HG03521 (cell line): ENCODE measurements at regions not wholly inside any gene's neighbourhood (a gene's known extent, or its start where the extent isn't known, plus 50 kb on each side); places are given as distances from the start of the nearest gene placed in this dataset.

Experiments
- ATAC-seq: cut with Tn5 transposase; IDR thresholded peaks from one replicate; pipeline ENCODE4 v1.9.1; 2021; ENCODE audit warnings: mild to moderate bottlenecking, moderate library complexity; ENCODE audit not compliant: unreplicated experiment

DNA sequence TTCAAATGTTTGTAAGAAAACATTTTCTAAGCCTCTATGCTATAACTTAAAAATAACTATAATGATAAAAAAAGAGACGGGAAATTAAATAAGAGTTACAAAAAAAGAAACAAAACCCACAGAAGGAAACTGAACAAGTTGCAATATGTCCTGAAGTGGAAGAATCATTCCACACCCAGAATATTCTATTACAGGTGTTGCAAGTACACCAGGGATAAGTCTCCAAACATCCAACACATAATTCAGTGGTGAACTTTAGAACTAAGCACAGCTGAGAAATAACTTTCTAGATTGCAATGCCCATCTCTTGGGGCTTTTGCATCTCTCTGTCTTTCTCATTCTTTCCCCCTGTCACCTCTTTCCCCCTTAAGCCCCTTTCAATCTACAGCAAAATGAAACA, 325.2 kb downstream of the BRINP1 start:
- no peak for ATAC-seq

DNA sequence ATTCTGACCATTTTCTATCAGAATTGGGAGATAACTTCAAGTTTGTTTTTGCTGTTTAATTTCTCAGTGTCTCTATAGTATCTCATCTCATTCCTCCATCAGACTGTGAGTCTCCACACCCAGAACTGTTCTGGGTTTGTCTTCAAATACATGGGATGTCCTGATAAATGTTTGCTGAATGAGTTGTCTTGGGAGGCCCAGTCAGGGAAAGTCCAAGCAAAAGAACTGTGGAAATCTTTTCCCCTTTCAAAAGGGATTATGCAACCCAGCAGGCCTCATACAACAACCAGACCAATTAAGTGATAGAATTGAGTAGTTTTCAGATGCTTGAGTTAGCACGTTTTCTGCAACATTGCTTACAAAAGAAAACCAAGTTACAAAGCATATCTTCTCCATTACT, 324.4 kb downstream of the BRINP1 start:
- no peak for ATAC-seq

DNA sequence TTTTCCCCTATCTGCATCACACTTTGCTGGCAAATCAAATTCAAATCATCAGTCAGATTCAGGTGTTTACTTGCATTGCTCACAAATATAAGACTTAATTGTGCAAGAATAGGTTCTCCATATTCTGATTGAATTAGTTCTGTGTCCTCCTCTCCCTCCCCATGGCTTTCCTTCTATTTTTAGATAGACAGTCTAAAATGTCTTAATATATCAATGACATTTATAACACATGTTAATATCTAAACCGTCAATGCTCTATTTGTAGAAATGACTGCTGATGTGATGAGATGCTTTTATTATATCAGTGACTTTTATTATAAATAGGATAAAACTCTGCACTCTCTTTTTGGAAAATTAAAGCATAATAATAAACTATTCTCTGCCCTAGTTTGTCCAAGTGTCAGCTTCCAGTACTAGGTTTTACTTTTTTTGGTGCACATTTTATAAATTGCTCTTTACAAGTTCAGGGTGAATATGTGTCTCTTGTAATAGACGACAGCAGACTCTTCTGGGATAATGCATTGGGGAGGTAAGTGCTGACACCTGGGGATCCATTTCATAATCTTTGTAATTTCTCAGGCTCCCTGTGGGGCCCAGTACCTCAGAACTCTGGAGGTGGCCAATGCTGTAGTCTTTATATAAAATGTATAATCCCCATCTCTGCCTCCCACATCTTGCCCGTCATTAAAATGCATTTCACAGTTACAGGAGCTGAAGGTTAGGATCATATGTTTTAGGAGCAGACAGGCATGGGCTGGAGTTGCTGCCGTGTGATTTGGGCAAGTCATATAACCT, 321.5 kb downstream of the BRINP1 start:
- no peak for ATAC-seq

DNA sequence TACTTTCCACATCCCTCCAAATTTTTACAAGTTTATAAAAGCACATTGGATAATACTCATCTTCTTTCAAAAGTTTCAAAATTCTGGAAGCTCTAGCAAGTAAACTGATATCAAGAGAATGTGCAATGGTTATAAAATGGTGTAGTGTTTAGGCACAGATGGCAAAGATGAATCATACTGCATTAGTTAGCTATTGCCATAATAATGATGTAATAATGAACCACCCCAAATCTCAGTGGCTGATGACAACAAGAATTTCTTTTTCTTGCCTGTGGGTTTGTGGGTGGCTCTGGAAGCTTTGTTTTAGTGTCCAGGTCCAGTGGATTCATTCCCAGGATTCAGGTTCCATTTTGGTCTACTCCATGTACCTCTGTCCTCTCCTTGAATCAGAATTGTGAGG, 319.0 kb downstream of the BRINP1 start:
- no peak for ATAC-seq

DNA sequence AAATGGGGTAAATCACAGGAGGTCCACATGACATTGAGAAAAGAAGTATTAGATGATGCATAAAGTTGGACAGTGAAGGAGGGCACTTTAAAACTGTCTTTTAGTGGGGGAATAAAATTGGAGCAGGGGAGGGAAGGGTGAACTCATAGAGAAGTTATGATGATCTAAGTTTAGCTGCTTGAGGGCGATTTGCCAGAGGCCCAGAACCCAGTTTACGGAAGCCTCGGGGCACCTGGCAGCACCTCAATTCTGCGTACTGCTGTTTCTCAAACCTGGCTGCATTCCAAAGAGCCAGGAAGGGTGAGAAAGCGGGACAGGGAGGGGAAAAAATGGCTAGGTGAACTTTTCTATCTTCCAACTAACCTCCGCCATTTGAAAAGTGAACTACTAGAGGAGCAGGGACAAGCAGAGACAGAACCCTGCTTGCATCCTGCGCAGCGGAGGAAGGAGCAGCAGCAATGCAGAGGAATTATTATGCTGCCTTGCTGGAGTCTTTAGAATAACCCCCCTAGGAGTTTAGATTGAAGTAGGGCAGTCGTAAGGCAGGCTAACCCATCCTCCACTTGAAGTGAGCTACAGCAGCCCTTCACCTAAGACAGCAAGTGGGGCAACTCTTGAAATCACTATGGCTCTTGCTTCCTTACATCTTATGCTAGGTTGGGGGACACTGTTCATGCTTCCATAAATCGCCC, 316.8 kb downstream of the BRINP1 start:
- ATAC-seq, result no peak

DNA sequence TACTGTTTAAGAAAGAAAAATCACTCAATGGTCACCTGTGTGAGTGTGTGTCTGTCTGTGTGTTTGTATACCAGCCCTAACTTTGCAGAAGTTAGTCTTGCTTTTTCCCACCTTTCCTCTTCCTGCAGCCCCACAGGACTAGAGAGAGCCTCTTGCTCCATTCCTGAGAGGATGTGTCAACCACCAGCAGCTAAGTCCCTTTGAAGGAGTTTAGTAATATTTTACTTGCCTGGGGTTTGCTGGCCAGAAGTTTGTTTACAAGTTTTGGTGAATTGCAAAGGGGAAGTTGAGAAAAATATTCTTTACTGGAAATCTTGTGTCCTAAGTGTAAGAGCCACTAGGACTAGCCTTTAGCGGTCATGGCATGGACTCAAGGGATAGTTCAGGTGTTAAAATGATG, 316.2 kb downstream of the BRINP1 start:
- no peak for ATAC-seq

DNA sequence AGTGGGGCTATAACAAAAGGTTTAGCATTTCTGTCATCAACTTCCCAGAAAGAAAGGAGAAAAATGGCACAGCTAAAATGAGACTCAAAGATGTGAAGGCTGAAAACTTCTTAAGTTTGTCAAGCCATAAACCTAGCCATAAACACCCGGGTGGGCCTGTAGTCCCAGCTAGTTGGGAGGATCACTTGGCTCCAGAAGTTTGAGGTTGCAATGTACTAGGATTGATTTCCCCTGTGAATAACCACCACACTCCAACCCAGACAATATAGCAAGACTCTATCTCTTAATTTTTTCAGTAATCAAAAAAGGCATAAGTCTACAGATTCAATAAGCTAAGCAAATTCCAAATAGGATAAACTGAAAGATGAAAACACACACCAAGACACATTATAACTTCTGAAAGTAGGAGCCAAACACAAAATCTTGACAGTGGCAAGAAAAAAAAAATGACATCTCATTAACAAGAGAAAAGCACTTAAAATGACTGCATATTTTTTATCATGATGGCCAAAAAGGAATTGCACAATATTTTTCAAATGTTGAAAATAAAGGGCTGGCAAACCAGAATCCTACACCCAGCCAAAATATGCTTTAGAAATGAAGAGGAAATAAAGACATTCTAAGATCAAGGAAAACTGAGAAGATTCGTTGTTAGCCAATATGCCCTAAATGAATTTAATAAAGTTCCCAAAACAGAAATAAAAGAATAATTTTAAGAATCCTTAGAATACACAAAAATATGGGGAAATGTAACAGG, 308.4 kb downstream of the BRINP1 start:
- ATAC-seq, result no peak

DNA sequence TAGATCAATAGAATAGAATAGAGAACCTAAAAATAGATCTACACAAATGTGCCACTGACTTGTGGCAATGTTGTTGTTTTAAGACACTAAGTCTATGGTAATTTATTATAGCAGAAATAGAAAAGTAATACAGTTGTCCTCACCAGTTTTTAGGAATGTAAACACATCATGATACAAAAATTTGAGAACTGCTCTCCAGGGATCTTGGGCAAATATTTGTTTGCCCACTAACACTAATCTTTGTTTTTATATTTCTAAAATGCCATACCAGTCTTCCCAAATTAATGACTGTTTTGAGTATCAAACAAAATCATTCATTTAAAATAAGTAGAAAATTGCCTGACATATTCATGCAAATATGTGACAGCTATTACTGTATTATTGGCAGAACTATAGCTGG, 297.6 kb downstream of the BRINP1 start:
- ATAC-seq, result no peak

DNA sequence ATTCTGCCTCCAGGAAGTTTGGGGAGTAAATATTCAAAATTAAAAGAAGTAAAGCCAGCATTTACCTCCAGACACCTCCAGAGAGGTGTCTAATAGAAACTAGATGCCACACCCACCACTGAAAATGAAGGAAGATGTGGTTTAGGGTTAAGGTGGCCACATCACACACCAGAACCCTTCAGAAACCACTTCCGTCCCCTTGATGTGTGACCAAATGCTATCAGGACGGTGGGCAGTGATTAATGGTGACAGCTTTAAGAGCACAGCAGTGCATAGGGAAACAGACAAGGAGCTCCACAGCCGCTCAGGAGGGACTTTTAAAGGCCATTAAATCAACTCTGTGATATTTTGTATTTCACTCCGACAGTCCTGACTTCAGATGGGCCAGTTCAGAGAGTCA, 295.2 kb downstream of the BRINP1 start:
- no peak for ATAC-seq

DNA sequence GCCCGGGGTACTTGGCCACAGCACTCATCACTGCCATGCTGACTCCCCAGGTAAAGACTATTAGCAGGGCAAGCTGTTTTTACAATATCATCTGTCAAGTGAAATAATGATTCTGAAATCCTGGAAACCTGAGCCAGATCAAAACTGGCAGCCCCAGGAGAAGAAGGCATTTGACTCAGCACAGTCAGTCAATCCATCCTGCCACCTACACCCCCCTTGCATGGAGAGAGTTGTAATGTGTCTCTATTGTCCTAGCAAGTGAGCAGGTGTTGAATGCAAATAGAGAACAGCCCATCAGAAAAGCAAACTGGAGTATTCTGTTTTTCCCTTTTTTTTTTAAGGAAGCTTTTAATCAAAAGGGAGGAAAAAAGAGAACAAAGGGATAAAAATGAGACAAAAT, 291.2 kb downstream of the BRINP1 start:
- no peak for ATAC-seq

DNA sequence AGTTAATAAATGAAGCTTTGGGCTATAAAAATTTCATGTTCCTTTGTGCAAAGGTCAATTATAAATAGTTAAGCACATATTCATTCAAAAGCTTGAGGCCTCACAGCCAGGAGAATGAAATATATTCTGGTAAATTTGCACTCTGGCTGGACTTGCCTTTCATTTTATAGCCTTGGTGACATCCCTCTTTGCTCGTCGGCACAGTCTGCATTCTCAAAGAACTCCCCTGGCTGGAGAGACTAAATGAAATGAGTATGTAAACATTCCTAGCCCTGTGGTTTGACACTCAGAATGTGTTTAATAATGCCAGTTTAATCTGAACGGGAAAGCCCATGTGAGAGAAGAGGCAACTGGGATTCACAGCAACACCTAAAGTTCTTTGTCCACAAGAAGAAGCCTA, 285.6 kb downstream of the BRINP1 start:
- no peak for ATAC-seq

DNA sequence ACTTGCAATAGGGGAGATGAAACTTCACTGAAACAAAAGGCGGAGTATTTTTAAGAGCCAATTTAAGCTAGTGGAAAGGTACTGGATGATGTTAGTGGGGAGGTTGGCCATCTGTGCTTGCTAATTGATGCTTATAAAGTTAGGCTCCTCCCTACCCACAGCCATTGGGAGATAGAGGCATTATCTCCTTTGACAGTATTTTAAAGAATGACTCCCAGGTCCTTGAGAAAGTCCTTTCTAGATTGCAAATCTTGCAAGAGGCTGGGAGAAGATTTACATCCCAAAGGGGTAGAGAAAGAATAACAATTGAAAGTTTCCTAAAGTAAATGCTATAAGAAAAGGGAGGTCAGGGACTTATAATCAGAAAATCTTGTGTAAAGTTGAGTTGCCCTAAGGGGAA, 282.6 kb downstream of the BRINP1 start:
- no peak for ATAC-seq

DNA sequence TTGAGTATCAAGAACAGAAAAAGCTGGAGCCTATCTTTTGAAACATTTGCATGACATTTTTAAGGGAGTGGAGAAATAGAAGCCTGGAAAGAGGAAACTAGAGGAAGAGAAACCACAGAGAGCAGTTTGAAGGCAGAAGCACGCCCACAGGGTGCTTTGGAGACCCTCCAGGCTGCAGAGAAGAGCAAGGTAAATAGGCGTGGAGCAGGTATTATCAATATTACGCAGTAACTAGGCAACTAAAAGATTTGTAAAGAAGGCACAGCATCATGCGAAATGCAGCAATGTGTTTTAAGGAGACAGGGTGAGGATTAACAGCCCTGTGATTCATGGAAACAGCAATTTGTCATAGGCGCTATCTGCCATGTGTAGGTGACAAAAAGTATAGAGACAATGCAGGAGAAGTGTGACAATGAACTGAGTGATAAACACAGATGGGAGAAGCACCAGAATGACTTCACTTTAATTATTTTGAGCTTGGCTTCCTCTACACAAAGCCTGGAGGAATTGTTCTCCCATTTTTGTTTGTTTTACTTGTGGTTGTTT, 281.2 kb downstream of the BRINP1 start:
- ATAC-seq, result no peak

DNA sequence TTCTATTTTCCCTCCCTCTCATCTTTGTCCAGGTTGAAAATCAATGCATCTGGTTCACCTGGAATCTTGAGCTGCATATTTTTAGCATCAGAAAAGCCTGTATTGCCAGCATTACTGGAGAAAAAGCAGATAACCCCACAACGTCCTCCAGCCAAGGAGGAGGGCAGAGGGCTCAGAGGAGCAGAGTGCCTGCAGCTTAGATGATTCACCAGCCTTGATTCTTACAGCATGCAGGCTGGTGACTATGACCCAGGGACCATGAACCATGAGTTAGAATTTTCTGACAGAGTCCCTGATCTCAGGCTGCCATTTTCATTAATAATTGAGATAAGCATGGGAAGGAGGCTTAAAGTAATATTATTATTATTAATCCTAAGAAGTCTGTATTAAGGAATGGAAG, 278.2 kb downstream of the BRINP1 start:
- no peak for ATAC-seq

DNA sequence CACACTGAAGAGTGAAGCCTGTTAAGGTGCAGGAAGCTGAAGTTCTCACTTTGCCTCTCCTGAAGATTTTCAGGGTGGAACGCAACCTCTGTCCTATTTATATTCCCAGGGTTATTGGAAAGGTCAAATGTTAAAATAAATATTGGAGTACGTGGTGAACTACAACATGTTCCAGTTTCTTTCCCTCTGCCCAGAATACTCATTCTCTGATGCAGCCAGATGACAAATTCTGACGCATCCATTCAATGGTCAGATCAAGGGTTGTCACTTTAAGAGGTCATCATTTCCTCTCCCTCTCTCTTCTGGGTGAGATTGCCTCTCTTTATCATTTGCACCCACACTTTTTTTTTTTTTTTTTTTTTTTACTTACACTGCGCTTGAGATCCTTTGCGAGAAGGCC, 277.1 kb downstream of the BRINP1 start:
- no peak for ATAC-seq

DNA sequence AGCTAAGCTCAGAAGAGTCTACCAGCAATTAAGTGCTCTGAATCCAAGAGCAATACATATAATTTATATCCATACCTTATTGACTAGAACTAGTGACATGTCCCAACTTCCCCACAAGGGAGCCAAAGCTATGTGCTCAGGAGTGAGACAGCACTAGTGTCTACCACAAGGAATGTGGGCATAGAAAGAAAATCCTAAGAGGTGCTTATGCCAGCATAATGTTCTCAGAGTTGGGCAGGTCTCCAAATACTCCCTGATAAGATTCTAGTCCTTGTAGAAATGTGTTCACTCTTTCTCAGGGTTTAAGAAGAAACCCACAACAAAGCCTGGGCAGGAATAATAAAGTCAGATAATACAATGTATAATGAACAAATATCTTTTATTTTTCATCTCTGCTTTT, 275.1 kb downstream of the BRINP1 start:
- ATAC-seq, result no peak

DNA sequence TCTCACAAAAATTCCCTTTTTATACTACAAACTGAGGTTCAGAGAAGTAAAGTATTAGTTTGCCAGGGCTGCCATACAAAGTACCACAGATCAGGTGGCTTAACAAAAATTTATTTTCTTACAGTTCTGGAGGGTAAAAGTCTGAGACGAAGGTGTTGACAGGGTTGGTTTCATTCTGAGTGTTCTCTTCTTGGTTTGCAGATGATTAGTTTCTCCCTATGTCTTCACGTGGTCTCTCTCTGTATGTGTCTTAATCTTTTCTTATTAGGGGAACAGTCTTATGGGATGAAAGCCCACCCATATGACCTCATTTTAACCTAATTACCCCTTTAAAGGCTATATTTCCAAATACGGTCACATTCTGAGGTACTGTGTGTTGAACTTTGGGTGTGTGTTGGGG, 274.2 kb downstream of the BRINP1 start:
- ATAC-seq, result no peak

DNA sequence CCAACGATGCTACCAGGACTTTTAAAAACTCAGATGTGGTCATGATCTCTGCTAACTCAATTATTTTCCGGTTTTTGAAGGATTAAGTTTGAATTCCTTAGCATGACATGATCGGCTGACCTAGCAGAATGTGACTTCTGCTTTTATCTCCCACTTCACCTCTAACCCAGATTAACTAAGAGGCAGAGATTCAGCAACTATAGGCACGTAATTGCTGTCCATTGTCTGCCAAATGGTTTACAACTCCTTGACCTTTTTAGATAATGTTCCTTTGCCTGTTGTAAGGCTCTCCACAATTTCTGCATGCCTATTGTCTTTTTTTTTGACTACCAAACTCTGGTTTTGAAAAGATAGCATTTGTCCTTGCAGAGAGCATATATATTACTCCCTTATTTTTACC, 268.2 kb downstream of the BRINP1 start:
- no peak for ATAC-seq

DNA sequence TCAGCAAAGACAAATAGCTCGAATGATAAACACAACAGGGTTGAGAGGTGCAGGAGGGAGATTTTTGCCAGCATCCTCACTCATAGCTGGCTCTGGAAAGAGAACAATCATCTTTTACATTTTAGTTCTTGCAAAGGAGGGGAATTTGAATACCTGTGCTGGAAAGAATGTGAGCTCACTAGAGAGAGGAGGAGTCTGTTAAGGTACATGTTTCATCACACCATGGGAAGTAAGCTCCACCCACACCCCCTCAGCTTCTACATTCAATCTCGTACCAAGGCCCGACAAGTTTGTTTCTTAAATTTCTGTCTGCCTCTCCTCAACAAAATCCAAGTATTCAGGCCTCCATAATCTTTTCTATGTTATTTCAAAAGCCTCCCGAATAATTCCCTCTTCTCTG, 254.6 kb downstream of the BRINP1 start:
- no peak for ATAC-seq
